HG03095 (cell line): ENCODE measurements at regions not wholly inside any gene's neighbourhood (a gene's known extent, or its start where the extent isn't known, plus 50 kb on each side); places are given as distances from the start of the nearest gene placed in this dataset.

Source experiments
- ATAC-seq: cut with Tn5 transposase; IDR thresholded peaks from one replicate; pipeline ENCODE4 v1.9.1; 2021; ENCODE audit warnings: moderate library complexity; ENCODE audit not compliant: unreplicated experiment

DNA sequence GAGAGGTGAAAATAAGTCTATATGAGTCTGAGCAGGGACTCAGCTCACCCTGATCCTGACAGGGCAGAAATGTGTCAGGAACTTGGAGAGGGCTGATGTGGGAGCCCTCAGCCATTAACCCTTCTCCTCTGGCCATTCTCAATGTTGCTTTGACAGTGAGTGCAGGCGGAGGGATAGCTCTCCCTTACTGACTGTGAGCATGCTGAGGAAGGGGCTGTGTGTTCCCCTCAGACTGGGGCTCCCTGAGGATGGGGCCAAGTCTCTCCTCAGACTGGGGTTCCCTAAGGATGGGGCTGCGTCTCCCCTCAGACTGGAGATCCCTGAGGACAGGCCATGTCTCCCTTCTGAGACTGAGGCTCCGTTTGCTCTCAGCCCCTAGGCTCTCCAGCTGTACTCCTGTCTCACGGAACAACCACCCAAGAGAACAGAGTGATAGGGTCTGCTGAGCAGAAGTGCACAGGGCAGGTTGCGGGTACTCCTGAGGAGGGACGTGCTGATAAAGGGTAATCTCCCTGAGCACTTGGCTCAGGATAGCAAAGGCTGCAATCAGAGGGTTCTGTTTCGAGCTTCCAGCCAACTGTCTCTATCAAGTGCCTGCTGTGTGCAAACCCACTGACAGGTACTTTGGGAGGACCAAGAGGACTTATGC lies 141.0 kb downstream of the MRPL14 start:
- no peak for ATAC-seq

GRCh38 chr6:43985329-43985728 lies 141.9 kb downstream of the MRPL14 start:
- ATAC-seq: no peak

- no peak for ATAC-seq
These were observed 142.6 kb downstream of the MRPL14 start for GRCh38 chr6:43984442-43985321.

DNA sequence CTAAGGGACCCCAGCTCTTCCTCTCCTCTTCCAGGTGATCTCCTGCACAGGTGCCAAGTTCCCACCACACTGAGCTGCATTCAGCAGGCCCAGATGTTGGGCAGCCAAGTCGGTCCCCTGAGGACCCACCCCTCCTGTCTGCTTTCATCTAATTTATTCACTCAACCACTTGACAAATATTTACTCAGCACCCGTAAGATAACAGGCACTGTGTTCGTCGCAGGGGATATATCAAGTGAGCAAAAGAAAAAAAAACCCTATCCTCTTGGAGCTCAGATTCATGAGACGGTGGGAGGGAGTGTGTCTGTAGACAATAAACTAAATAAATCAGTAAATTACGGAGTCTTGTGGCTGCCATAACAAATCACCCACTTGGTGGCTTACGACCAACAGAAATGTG lies 143.6 kb downstream of the MRPL14 start:
- ATAC-seq: no peak

- no peak for ATAC-seq
These were observed 144.1 kb downstream of the MRPL14 start for GRCh38 chr6:43983191-43983590.

DNA sequence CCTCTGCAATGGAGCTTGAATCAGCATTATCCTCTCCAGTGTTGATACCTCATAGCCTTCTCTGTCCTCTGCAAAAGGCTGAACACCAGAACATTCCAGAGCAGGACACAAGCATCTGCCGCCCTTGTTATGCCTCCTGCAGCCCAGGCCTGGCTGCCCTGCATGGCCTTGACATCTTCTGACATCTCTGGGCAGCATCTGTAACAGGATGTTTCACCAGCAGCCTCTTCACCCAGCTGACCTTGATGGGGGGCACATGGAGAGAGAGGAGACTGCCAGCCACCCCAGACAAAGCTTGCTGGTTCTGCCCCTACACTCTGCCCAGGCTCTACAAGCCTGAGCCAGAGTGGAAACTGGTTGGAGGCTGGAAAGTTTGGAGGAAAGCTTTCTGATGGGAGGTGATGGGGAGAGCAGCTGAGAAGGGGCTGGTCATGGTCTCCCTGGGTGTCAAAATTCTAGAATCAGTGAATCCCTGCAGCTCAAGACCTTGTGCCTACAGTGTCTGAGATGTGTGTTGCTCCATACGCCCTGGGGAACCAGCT lies 145.1 kb downstream of the MRPL14 start:
- no peak for ATAC-seq

- ATAC-seq: no peak
These were observed 145.8 kb downstream of the MRPL14 start for GRCh38 chr6:43981363-43981990.

DNA sequence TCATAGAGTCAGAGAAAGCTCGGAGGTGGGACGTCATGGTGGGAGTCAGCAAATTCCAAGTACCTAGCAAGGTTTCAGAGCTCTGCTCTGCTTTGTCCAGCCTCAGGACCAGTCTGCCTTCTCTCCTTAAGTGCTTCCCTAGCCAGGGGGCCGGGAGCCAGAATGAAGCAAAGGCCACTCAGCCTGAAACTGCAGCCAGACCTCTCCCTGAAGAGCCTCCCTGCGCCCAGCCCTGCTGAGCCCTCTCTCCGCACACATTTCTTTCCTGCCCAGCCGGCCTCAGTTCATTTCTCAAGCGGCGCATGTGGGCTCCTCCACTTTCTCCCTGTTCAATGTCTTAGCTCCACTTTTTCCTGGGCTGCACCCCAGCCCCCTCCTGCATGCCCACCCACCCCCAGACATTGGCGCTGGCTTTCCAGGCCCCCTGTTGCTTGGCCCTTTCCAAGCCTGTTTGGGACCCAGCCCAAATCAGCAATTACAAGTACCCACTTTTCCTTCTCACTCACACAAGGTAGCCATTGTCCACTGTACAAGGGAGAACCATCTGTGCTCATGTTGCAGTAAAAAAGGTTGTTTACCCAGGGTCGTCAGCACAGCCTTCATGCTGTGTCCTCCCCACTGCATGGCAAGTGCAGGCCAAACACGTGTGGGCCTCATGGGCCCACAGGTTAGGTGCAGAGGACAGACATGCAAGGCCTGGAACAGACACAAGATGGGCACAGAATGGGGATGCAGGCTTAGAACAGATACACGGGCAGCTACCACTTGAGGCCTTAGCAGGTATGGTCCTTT lies 147.1 kb downstream of the MRPL14 start:
- ATAC-seq: no peak

GRCh38 chr6:43979525-43979924 lies 147.7 kb downstream of the MRPL14 start:
- ATAC-seq: no peak

DNA sequence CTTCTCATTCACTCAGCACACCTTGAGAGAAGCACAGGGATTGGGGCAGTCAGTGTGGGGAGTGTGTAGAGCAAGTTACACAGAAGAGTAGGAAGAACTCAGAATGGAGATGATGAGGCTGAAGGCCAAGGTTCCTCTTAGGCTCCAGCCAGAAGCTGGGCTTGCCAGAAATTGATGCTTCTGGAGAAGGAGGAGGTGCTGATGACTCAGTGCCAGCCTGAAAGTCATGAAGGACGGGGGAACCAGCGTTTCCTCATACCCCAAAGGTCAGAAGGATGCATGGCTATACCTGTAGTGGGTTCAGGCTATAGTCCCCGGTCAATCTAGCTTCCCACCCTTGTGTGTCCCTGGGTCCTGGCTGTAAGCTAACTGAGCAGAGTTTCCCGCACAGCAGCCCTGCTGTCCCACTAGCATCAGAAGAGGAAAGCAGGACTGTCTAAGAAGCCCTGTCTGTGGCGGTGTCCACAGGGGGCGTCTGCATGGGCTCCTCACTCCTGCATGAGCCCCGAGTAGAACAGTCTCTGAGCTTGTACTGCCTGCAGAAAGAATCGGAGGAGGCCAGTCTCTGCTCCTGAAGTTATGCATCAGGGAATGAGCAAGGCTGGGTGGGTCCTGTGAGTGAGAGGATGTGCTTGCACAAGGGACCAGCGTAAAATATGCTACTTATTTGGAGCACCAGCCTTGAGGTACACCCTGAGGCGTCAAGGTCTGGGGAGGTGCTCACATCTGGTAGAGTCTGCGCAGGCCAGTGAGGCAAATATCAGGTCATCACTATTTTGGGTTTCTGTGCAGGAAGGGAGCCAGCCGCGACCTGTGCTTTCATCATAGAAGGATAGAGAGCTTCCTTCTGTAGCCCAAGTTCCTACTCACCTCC lies 148.5 kb downstream of the MRPL14 start:
- no peak for ATAC-seq

GRCh38 chr6:43977404-43978111 lies 149.7 kb downstream of the MRPL14 start:
- ATAC-seq: peak; percentile 82

- ATAC-seq: no peak
These were observed 150.4 kb downstream of the MRPL14 start for GRCh38 chr6:43976706-43977403.

- no peak for ATAC-seq
These were observed 152.5 kb downstream of the MRPL14 start for GRCh38 chr6:43974643-43975230.

GRCh38 chr6:43973357-43973756 lies 153.9 kb downstream of the MRPL14 start:
- ATAC-seq: no peak

DNA sequence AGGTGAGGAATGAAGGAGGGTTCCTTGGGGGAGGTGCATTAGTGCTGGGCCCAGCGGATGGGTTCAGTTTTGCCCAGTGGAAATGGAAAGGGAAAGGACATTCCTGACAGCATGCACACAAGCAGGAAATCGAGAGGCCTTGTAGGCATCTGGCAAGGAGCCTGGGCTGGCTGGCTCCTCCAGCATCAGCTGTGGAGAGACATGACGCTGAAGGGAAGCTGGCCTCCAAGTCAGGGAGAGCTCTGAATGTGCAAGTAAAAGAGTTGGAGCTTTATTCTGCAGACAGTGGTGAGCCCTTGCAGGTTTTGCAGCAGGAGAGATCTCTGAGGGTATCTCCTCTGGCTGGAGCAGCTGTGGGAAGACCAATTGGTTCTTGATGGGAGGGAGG lies 154.3 kb downstream of the MRPL14 start:
- ATAC-seq: no peak

DNA sequence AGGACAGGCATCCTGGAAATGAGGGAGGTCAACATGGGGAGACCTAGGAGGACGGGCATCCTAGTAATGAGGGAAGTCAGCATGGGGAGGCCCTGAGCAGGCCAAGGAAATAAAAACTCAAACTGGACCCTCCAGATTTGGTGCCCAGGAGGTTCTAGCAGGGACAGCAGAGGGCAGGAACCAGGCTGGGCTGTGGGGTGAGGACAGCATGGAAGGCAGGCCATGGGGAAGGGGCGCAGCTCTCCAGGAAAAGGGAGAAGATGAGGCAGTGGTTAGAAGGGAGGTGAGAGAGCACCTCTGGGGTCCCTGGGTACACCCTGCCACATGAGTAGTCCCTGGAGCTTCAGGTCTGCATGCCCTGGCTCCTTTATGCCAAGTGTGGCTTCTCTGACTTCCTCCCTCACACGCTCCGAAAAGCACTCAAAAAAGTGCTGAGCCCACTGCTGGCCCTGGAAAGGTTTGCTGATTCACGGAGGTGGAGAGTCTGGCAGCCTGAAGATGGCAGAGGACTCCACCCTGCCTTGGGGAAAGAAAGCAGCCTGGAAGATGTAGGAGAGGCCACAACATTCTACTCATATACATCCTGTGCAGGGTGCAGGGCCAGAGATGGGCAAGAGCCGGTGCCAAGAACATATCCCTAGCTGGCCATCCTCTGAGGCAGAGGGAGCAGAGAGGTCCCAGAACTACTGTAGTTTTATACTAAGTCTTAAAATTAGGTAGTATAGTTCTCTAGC lies 154.9 kb downstream of the MRPL14 start:
- no peak for ATAC-seq

- ATAC-seq: no peak
These were observed 155.5 kb downstream of the MRPL14 start for GRCh38 chr6:43971776-43972126.
